Eye (tissue), 1 donor: ENCODE measurements at regions not wholly inside any gene's neighbourhood (a gene's known extent, or its start where the extent isn't known, plus 50 kb on each side); places are given as distances from the start of the nearest gene placed in this dataset.
"Not testable (repeated sequence)": the region's sequence is repeated elsewhere in the genome, so short reads cannot be mapped to it uniquely, and the experiment has no call there.

Experiments used
- DNase-seq: peaks from one replicate; pipeline ENCODE4 v3.0.0-alpha.2; 2015

- DNase-seq, result no peak
These were observed 181.8 kb downstream of the AKAIN1 start for GRCh38 chr18:5015213-5015612.

- DNase-seq, result peak; percentile 33
These were observed 192.8 kb downstream of the AKAIN1 start for GRCh38 chr18:5004031-5004820.

GRCh38 chr18:4994710-4995109 is 202.3 kb downstream of the AKAIN1 start:
- DNase-seq, result no peak

- peak; percentile 7 for DNase-seq
These were observed 209.3 kb downstream of the AKAIN1 start for GRCh38 chr18:4987452-4988405.

- DNase-seq, result no peak
These were observed 210.4 kb downstream of the AKAIN1 start for GRCh38 chr18:4986677-4987076.

GRCh38 chr18:4986066-4986465 is 211.0 kb downstream of the AKAIN1 start:
- no peak for DNase-seq

- DNase-seq, result no peak
These were observed 235.7 kb downstream of the AKAIN1 start for GRCh38 chr18:4961121-4961909.

- DNase-seq, result no peak
These were observed 236.5 kb downstream of the AKAIN1 start for GRCh38 chr18:4960578-4960977.

GRCh38 chr18:4931209-4931608 is 265.8 kb downstream of the AKAIN1 start:
- no peak for DNase-seq

GRCh38 chr18:4921548-4921947 is 275.5 kb downstream of the AKAIN1 start:
- no peak for DNase-seq

GRCh38 chr18:4917509-4917908 is 279.5 kb downstream of the AKAIN1 start:
- DNase-seq, result not testable (repeated sequence)

GRCh38 chr18:4908328-4908727 is 288.7 kb downstream of the AKAIN1 start:
- no peak for DNase-seq

GRCh38 chr18:4906856-4907255 is 290.2 kb downstream of the AKAIN1 start:
- DNase-seq, result no peak

- DNase-seq, result no peak
These were observed 308.6 kb downstream of the AKAIN1 start for GRCh38 chr18:4888251-4889040.

GRCh38 chr18:4878480-4878879 is 318.6 kb downstream of the AKAIN1 start:
- no peak for DNase-seq

- DNase-seq, result no peak
These were observed 325.9 kb downstream of the AKAIN1 start for GRCh38 chr18:4871197-4871596.

- no peak for DNase-seq
These were observed 326.8 kb downstream of the AKAIN1 start for GRCh38 chr18:4870177-4870773.

GRCh38 chr18:4869155-4869554 is 327.9 kb downstream of the AKAIN1 start:
- no peak for DNase-seq

- DNase-seq, result no peak
These were observed 338.5 kb downstream of the AKAIN1 start for GRCh38 chr18:4858379-4859127.

GRCh38 chr18:4854671-4855070 is 342.4 kb downstream of the AKAIN1 start:
- no peak for DNase-seq
